ENCODE measurements at regions not wholly inside any gene's neighbourhood (a gene's known extent, or its start where the extent isn't known, plus 50 kb on each side); places are given as distances from the start of the nearest gene placed in this dataset.

DNA sequence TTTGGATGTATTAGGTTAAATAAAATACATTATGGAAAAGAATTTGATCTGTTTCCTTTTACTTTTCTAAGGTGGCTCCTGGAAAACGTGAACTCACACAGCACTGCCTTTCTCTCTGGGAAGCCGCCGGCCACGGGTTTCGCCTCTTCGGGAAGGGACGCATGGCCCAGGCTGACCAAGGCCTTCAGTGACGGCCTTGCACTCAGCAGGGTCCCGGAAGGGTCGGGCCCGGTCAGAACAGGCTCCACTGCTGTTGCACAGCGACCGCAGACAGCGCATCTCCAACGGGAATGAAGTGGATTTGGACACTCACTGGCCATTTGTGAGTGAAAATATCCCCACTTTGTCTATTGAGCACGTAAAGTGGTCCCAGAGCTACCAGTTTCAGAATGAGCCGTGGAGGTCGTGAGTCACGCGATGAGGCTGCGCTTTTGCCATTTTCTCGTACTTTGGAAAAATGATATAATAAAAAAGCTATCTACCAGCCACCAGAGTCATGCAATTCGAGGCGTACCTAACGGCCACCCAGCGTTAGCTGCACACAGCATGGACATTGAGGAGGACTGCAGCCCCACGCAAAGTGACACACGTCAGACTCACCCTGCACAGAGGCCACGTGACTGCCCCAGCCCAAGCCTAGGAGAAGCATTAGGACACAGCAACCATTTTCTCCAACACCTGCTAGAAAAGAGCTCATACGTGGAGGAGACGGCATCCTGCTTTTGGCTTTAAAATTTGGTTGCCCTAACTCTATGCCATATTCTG is 244.3 kb downstream of the TTLL2 start:
- TF ChIP-seq POLR2A (IDR thresholded peaks at IDR 0.05; ENCODE audit: low read depth, low read length) (no peak), TAF1 (IDR thresholded peaks at IDR 0.05; ENCODE audit: low read depth, low read length) (no peak), POLR2AphosphoS5 (IDR thresholded peaks at IDR 0.05; ENCODE audit: low read depth, low read length) (no peak), SPI1 (IDR thresholded peaks at IDR 0.05; ENCODE audit: low read depth, low read length) (no peak), PAX5 (IDR thresholded peaks at IDR 0.05; ENCODE audit: insufficient read depth, low read length, severe bottlenecking) (no peak)
